GM18507 (cell line): ENCODE measurements at regions not wholly inside any gene's neighbourhood (a gene's known extent, or its start where the extent isn't known, plus 50 kb on each side); places are given as distances from the start of the nearest gene placed in this dataset.
"Not testable (repeated sequence)": the region's sequence is repeated elsewhere in the genome, so short reads cannot be mapped to it uniquely, and the experiment has no call there.

Source experiments
- DNase-seq: peaks from one replicate; pipeline ENCODE4 v3.0.0; 2011; ENCODE audit warnings: low read depth; ENCODE audit not compliant: insufficient read length; ENCODE audit errors: extremely low spot score
- FAIRE-seq: peaks from 2 replicates; lab custom pipeline; 2011; peaks lifted over from hg19 to GRCh38; lab: Jason Lieb, UNC

GRCh38 chr12:46579474-46579873 is 206.9 kb upstream of the SLC38A2 start:
- FAIRE-seq (no peak), DNase-seq (no peak)

GRCh38 chr12:46578190-46578982 is 205.8 kb upstream of the SLC38A2 start:
- DNase-seq: no peak
- no peak for FAIRE-seq

GRCh38 chr12:46577063-46577776 is 204.6 kb upstream of the SLC38A2 start:
- DNase-seq (no peak), FAIRE-seq (no peak)

GRCh38 chr12:46574847-46575246 is 202.3 kb upstream of the SLC38A2 start:
- FAIRE-seq (no peak), DNase-seq (no peak)

- DNase-seq (no peak), FAIRE-seq (no peak)
These were observed 200.7 kb upstream of the SLC38A2 start for GRCh38 chr12:46573347-46573658.

GRCh38 chr12:46572644-46573346 is 200.2 kb upstream of the SLC38A2 start:
- FAIRE-seq: no peak
- DNase-seq: no peak

- FAIRE-seq (peak; percentile 18), DNase-seq (no peak)
These were observed 199.0 kb upstream of the SLC38A2 start for GRCh38 chr12:46571608-46572007.

- DNase-seq: no peak
- no peak for FAIRE-seq
These were observed 197.4 kb upstream of the SLC38A2 start for GRCh38 chr12:46569826-46570439.

- FAIRE-seq (no peak), DNase-seq (no peak)
These were observed 195.1 kb upstream of the SLC38A2 start for GRCh38 chr12:46567667-46568066.

- FAIRE-seq: no peak
- DNase-seq: no peak
These were observed 190.2 kb upstream of the SLC38A2 start for GRCh38 chr12:46562625-46563225.

- not testable (repeated sequence) for DNase-seq, FAIRE-seq
These were observed 189.4 kb upstream of the SLC38A2 start for GRCh38 chr12:46561769-46562624.

- FAIRE-seq: no peak
These were observed 188.3 kb upstream of the SLC38A2 start for GRCh38 chr12:46560874-46561273.

GRCh38 chr12:46560089-46560488 is 187.5 kb upstream of the SLC38A2 start:
- FAIRE-seq (no peak), DNase-seq (no peak)

More at GRCh38 chr12:46560874-46561273, 188.3 kb upstream of the SLC38A2 start:
- DNase-seq: no peak

- DNase-seq (no peak), FAIRE-seq (no peak)
These were observed 186.7 kb upstream of the SLC38A2 start for GRCh38 chr12:46559311-46559710.

GRCh38 chr12:46558677-46559076 is 186.1 kb upstream of the SLC38A2 start:
- DNase-seq: no peak
- no peak for FAIRE-seq

- no peak for DNase-seq
- no peak for FAIRE-seq
These were observed 185.2 kb upstream of the SLC38A2 start for GRCh38 chr12:46557539-46558373.

GRCh38 chr12:46556819-46557524 is 184.4 kb upstream of the SLC38A2 start:
- FAIRE-seq (no peak), DNase-seq (no peak)
